Neural crest cell (in vitro differentiated cells): ENCODE measurements at regions not wholly inside any gene's neighbourhood (a gene's known extent, or its start where the extent isn't known, plus 50 kb on each side); places are given as distances from the start of the nearest gene placed in this dataset.
"Not testable (repeated sequence)": the region's sequence is repeated elsewhere in the genome, so short reads cannot be mapped to it uniquely, and the experiment has no call there.

Experiments
- DNase-seq: peaks from one replicate; pipeline ENCODE4 v3.0.0; 2021; ENCODE audit warnings: low read depth, mixed read lengths, low spot score
- H3K27ac Mint-ChIP-seq: one replicate; pipeline ENCODE4 v1.8.0; 2021; ENCODE audit warnings: mild to moderate bottlenecking, mixed read lengths; ENCODE audit not compliant: unreplicated experiment
- H3K27me3 Mint-ChIP-seq: 2 replicates; pipeline ENCODE4 v1.8.0; 2021; ENCODE audit warnings: low read depth, mild to moderate bottlenecking, mixed read lengths
- H3K36me3 Mint-ChIP-seq: 2 replicates; pipeline ENCODE4 v1.8.0; 2021; ENCODE audit warnings: low read depth, mild to moderate bottlenecking, mixed read lengths
- H3K4me1 Mint-ChIP-seq: 2 replicates; pipeline ENCODE4 v1.8.0; 2021; ENCODE audit warnings: mixed read lengths
- H3K4me3 Mint-ChIP-seq: one replicate; pipeline ENCODE4 v1.8.0; 2021; ENCODE audit warnings: mild to moderate bottlenecking, mixed read lengths
- H3K9me3 Mint-ChIP-seq: 2 replicates; pipeline ENCODE4 v1.8.0; 2021; ENCODE audit warnings: mixed read lengths
- CTCF ChIP-seq: fragments of 200-600 bp; sonication (generic); conservative IDR thresholded peaks from 2 replicates; pipeline ENCODE4 v1.5.0; 2021; ENCODE audit warnings: antibody characterized with exemption, mild to moderate bottlenecking

GRCh38 chr14:103191844-103192243, 68.6 kb downstream of the TNFAIP2 start:
- Mint-ChIP-seq H3K9me3 (peaks cover 8% of the 10 kb centered on the region), H3K4me1 (peaks cover 8% of the 10 kb centered on the region), H3K4me3 (no peak overlapping the region)

GRCh38 chr14:103192246-103192840, 69.1 kb downstream of the TNFAIP2 start:
- Mint-ChIP-seq H3K36me3 (no peaks in the 10 kb centered on the region), H3K4me3 (no peak overlapping the region), H3K4me1 (peaks cover 3% of the 10 kb centered on the region), H3K9me3 (peaks cover 8% of the 10 kb centered on the region), H3K27ac (no peak overlapping the region), H3K27me3 (peaks cover 44% of the 10 kb centered on the region)
- DNase-seq = no peak
- TF ChIP-seq CTCF = no peak

More at GRCh38 chr14:103191844-103192243, 68.6 kb downstream of the TNFAIP2 start:
- TF ChIP-seq CTCF = no peak
- Mint-ChIP-seq H3K27ac (no peak overlapping the region), H3K27me3 (peaks cover 49% of the 10 kb centered on the region), H3K36me3 (no peaks in the 10 kb centered on the region)
- no peak for DNase-seq

- not testable (repeated sequence) for H3K9me3 Mint-ChIP-seq, DNase-seq, H3K36me3 Mint-ChIP-seq, H3K27ac Mint-ChIP-seq, H3K4me1 Mint-ChIP-seq, H3K4me3 Mint-ChIP-seq
- peaks cover 39% of the 10 kb centered on the region for H3K27me3 Mint-ChIP-seq
These were observed 69.6 kb downstream of the TNFAIP2 start for GRCh38 chr14:103192861-103193260.

- not testable (repeated sequence) for H3K4me1 Mint-ChIP-seq, H3K9me3 Mint-ChIP-seq, DNase-seq, H3K4me3 Mint-ChIP-seq, H3K36me3 Mint-ChIP-seq, H3K27ac Mint-ChIP-seq
- peaks cover 33% of the 10 kb centered on the region for H3K27me3 Mint-ChIP-seq
These were observed 70.2 kb downstream of the TNFAIP2 start for GRCh38 chr14:103193491-103193890.

- Mint-ChIP-seq H3K27me3 (peaks cover 29% of the 10 kb centered on the region), H3K9me3 (peaks cover 8% of the 10 kb centered on the region), H3K36me3 (no peaks in the 10 kb centered on the region), H3K27ac (no peak overlapping the region), H3K4me1 (no peaks in the 10 kb centered on the region), H3K4me3 (no peak overlapping the region)
- DNase-seq = no peak
- TF ChIP-seq CTCF = no peak
These were observed 71.2 kb downstream of the TNFAIP2 start for GRCh38 chr14:103194256-103195045.

GRCh38 chr14:103195828-103196615, 72.8 kb downstream of the TNFAIP2 start:
- peaks cover 8% of the 10 kb centered on the region for H3K9me3 Mint-ChIP-seq
- H3K4me1 Mint-ChIP-seq = no peaks in the 10 kb centered on the region
- DNase-seq = no peak
- no peaks in the 10 kb centered on the region for H3K36me3 Mint-ChIP-seq
- peaks cover 14% of the 10 kb centered on the region for H3K27me3 Mint-ChIP-seq
- no peak overlapping the region for H3K4me3 Mint-ChIP-seq
- no peak for TF ChIP-seq CTCF
- H3K27ac Mint-ChIP-seq = peak overlapping the region; percentile 63
